WI38 (cell line): ENCODE measurements at regions not wholly inside any gene's neighbourhood (a gene's known extent, or its start where the extent isn't known, plus 50 kb on each side); places are given as distances from the start of the nearest gene placed in this dataset.

Experiments
- H3K4me3 ChIP-seq: 2 replicates; pipeline ENCODE4 v1.5.1; 2011; ENCODE audit warnings: low read depth, mild to moderate bottlenecking, control low read depth, low read length
- CTCF ChIP-seq: IDR thresholded peaks from 2 replicates; pipeline ENCODE4 v1.5.1; 2012; ENCODE audit warnings: low read depth, mild to moderate bottlenecking, control low read depth, low read length

- no peak for TF ChIP-seq CTCF
- no peak overlapping the region for H3K4me3 ChIP-seq
Measured at GRCh38 chr10:93248583-93249227, 175.0 kb downstream of the CYP26A1 start.

- H3K4me3 ChIP-seq, result no peak overlapping the region
- TF ChIP-seq CTCF, result no peak
Measured at GRCh38 chr10:93250010-93250409, 176.3 kb downstream of the CYP26A1 start.

GRCh38 chr10:93254180-93254853 lies 180.6 kb downstream of the CYP26A1 start:
- no peak for TF ChIP-seq CTCF
- H3K4me3 ChIP-seq, result no peak overlapping the region

- TF ChIP-seq CTCF, result no peak
- H3K4me3 ChIP-seq, result no peak overlapping the region
Measured at GRCh38 chr10:93255546-93255945, 181.9 kb downstream of the CYP26A1 start.
